H9 (cell line): ENCODE measurements at regions not wholly inside any gene's neighbourhood (a gene's known extent, or its start where the extent isn't known, plus 50 kb on each side); places are given as distances from the start of the nearest gene placed in this dataset.

Experiments
- DNase-seq: peaks from one replicate; pipeline ENCODE4 v3.0.0-alpha.2; 2017
- H2AFZ ChIP-seq: one replicate; pipeline ENCODE4 v1.6.1; 2013; ENCODE audit warnings: mild to moderate bottlenecking, low read length, control low read depth, moderate library complexity
- H2AK5ac ChIP-seq: 2 replicates; pipeline ENCODE4 v1.6.1; 2013; ENCODE audit warnings: low read length, control low read depth, mixed read lengths; ENCODE audit not compliant: insufficient read length
- H2BK120ac ChIP-seq: one replicate; pipeline ENCODE4 v1.6.1; 2013; ENCODE audit warnings: low read depth, mild to moderate bottlenecking, low read length, control low read depth, inconsistent platforms; ENCODE audit not compliant: poor library complexity, severe bottlenecking
- H2BK12ac ChIP-seq: 2 replicates; pipeline ENCODE4 v1.6.1; 2013; ENCODE audit warnings: low read length, control low read depth, mixed read lengths, low read depth; ENCODE audit not compliant: insufficient read length
- H2BK15ac ChIP-seq: 2 replicates; pipeline ENCODE4 v1.6.1; 2013; ENCODE audit warnings: low read depth, low read length, control low read depth
- H2BK20ac ChIP-seq: one replicate; pipeline ENCODE4 v1.6.1; 2013; ENCODE audit warnings: low read depth, mild to moderate bottlenecking, low read length, control low read depth, inconsistent platforms; ENCODE audit not compliant: poor library complexity, severe bottlenecking
- H2BK5ac ChIP-seq: 2 replicates; pipeline ENCODE4 v1.6.1; 2013; ENCODE audit warnings: low read length, control low read depth, mixed read lengths; ENCODE audit not compliant: insufficient read length
- H3K14ac ChIP-seq: 2 replicates; pipeline ENCODE4 v1.6.1; 2013; ENCODE audit warnings: low read length, control low read depth; ENCODE audit not compliant: insufficient read depth
- H3K18ac ChIP-seq: 2 replicates; pipeline ENCODE4 v1.6.1; 2013; ENCODE audit warnings: low read depth, mild to moderate bottlenecking, mixed read lengths, low read length, control low read depth; ENCODE audit not compliant: insufficient read length
- H3K23ac ChIP-seq: 2 replicates; pipeline ENCODE4 v1.6.1; 2013; ENCODE audit warnings: low read length, control low read depth, mixed read lengths, low read depth; ENCODE audit not compliant: insufficient read length
- H3K23me2 ChIP-seq: 2 replicates; pipeline ENCODE4 v1.6.1; 2013; ENCODE audit warnings: low read depth, mild to moderate bottlenecking, mixed read lengths, low read length, control low read depth; ENCODE audit not compliant: insufficient read length, poor library complexity, severe bottlenecking
- H3K27ac ChIP-seq: 2 replicates; pipeline ENCODE4 v1.5.1; 2013; ENCODE audit warnings: low read length, control low read depth, mixed read lengths, low read depth; ENCODE audit not compliant: insufficient read length
- H3K27me3 ChIP-seq: 2 replicates; pipeline ENCODE4 v1.6.1; 2013; ENCODE audit warnings: low read length, control low read depth, inconsistent platforms; ENCODE audit not compliant: insufficient read depth
- H3K4ac ChIP-seq: 2 replicates; pipeline ENCODE4 v1.6.1; 2013; ENCODE audit warnings: low read depth, mild to moderate bottlenecking, control low read depth, inconsistent platforms, low read length, moderate library complexity
- H3K4me1 ChIP-seq: 2 replicates; pipeline ENCODE4 v1.6.1; 2013; ENCODE audit warnings: low read length, control low read depth, inconsistent platforms; ENCODE audit not compliant: insufficient read depth
- H3K4me2 ChIP-seq: 2 replicates; pipeline ENCODE4 v1.6.1; 2013; ENCODE audit warnings: low read length, control low read depth, mixed read lengths; ENCODE audit not compliant: insufficient read length, insufficient read depth
- H3K56ac ChIP-seq: 2 replicates; pipeline ENCODE4 v1.6.1; 2013; ENCODE audit warnings: low read depth, mild to moderate bottlenecking, mixed read lengths, low read length, control low read depth; ENCODE audit not compliant: insufficient read length
- H3K79me1 ChIP-seq: 2 replicates; pipeline ENCODE4 v1.6.1; 2013; ENCODE audit warnings: low read depth, mild to moderate bottlenecking, moderate library complexity, low read length, control low read depth, inconsistent platforms; ENCODE audit not compliant: insufficient read depth, poor library complexity, severe bottlenecking
- H3K79me2 ChIP-seq: 2 replicates; pipeline ENCODE4 v1.6.1; 2013; ENCODE audit warnings: low read length, control low read depth, inconsistent platforms; ENCODE audit not compliant: insufficient read depth
- H3K9ac ChIP-seq: 2 replicates; pipeline ENCODE4 v1.6.1; 2013; ENCODE audit warnings: low read length, control low read depth, mixed read lengths; ENCODE audit not compliant: insufficient read length; ENCODE audit errors: extremely low read depth
- H3K9me3 ChIP-seq: one replicate; pipeline ENCODE4 v1.6.1; 2013; ENCODE audit warnings: low read depth, low read length, inconsistent platforms; ENCODE audit not compliant: control insufficient read depth
- H3T11ph ChIP-seq: one replicate; pipeline ENCODE4 v1.6.1; 2013; ENCODE audit warnings: mild to moderate bottlenecking, low read length, control low read depth, inconsistent platforms
- H4K20me1 ChIP-seq: one replicate; pipeline ENCODE4 v1.6.1; 2013; ENCODE audit not compliant: control insufficient read depth, insufficient read length, insufficient read depth
- H4K5ac ChIP-seq: 2 replicates; pipeline ENCODE4 v1.6.1; 2013; ENCODE audit warnings: low read depth, mild to moderate bottlenecking, mixed read lengths, low read length, control low read depth; ENCODE audit not compliant: insufficient read length
- H4K8ac ChIP-seq: replicated peaks from 2 replicates; pipeline ENCODE4 v1.6.1; 2013; ENCODE audit warnings: low read length, control low read depth, mixed read lengths, low read depth; ENCODE audit not compliant: insufficient read length
- H4K91ac ChIP-seq: 2 replicates; pipeline ENCODE4 v1.6.1; 2013; ENCODE audit warnings: low read depth, mild to moderate bottlenecking, moderate library complexity, mixed read lengths, low read length, control low read depth; ENCODE audit not compliant: insufficient read length
- H3K27ac Mint-ChIP-seq, 3 experiments: 2 replicates in 2 of 3; 3 replicates in 1 of 3; pipeline ENCODE4 v1.8.0; 2020 to 2021; ENCODE audit warnings: mixed read lengths in 3 of 3, mild to moderate bottlenecking in 1 of 3, moderate library complexity in 1 of 3
- H3K27me3 Mint-ChIP-seq: 2 replicates; pipeline ENCODE4 v1.8.0; 2021; ENCODE audit warnings: low read depth, mild to moderate bottlenecking, moderate library complexity, mixed read lengths
- H3K36me3 Mint-ChIP-seq, 3 experiments: 2 replicates in 2 of 3; 3 replicates in 1 of 3; pipeline ENCODE4 v1.8.0; 2020 to 2021; ENCODE audit warnings: low read depth in 3 of 3, mixed read lengths in 3 of 3; ENCODE audit not compliant: insufficient read depth in 1 of 3
- H3K4me1 Mint-ChIP-seq, 2 experiments: 2 replicates each; pipeline ENCODE4 v1.8.0; 2020; ENCODE audit warnings: mixed read lengths in 2 of 2
- H3K4me3 Mint-ChIP-seq, 2 experiments: 2 replicates in 1 of 2; 3 replicates in 1 of 2; pipeline ENCODE4 v1.8.0; 2020 to 2021; ENCODE audit warnings: mild to moderate bottlenecking in 2 of 2, mixed read lengths in 2 of 2, moderate library complexity in 1 of 2
- H3K9me3 Mint-ChIP-seq, 2 experiments: 2 replicates in 1 of 2; 3 replicates in 1 of 2; pipeline ENCODE4 v1.8.0; 2020; ENCODE audit warnings: mild to moderate bottlenecking in 2 of 2, mixed read lengths in 2 of 2, moderate library complexity in 1 of 2
- CTCF ChIP-seq: fragments of 200-600 bp; sonication (generic); conservative IDR thresholded peaks from 3 replicates; pipeline ENCODE4 v1.8.0; 2021; ENCODE audit warnings: antibody characterized with exemption, mild to moderate bottlenecking
- whole genome bisulfite sequencing: extraction: QIAGEN DNeasy Blood & Tissue Kit; methylation state at CpG from one replicate; pipeline ENCODE4 v1.1.7; 2013; ENCODE audit warnings: missing lambda C conversion rate, low lambda C conversion rate, mixed read lengths; ENCODE audit not compliant: insufficient read length; ENCODE audit errors: extremely low coverage; 5-methylcytosine and 5-hydroxymethylcytosine counted together

- Histone ChIP-seq H4K91ac (no peak overlapping the region), H4K5ac (no peak overlapping the region), H3K9me3 (no peaks in the 10 kb centered on the region), H2BK5ac (no peak overlapping the region), H3K79me1 (no peaks in the 10 kb centered on the region), H3K9ac (no peak overlapping the region), H3K4me1 (no peaks in the 10 kb centered on the region), H2BK20ac (no peak overlapping the region), H2BK15ac (no peak overlapping the region), H3K56ac (no peak overlapping the region), H2AK5ac (no peak overlapping the region), H3K27ac (no peak overlapping the region), H2BK12ac (no peak overlapping the region), H2AFZ (no peak overlapping the region), H3K23ac (no peak overlapping the region), H3K14ac (no peak overlapping the region), H3K27me3 (no peaks in the 10 kb centered on the region), H3K23me2 (no peaks in the 10 kb centered on the region), H4K8ac (no peak overlapping the region), H3K18ac (no peak overlapping the region), H4K20me1 (no peaks in the 10 kb centered on the region), H2BK120ac (no peak overlapping the region), H3T11ph (no peak overlapping the region), H3K79me2 (no peaks in the 10 kb centered on the region), H3K4me2 (no peak overlapping the region), H3K4ac (no peak overlapping the region)
- peaks cover 4% of the 10 kb centered on the region for H3K27me3 Mint-ChIP-seq
- DNase-seq = no peak
- peaks cover 0 to 13% (median 3%) of the 10 kb centered on the region in 3 experiments; a peak in 4 of 7 replicates for H3K36me3 Mint-ChIP-seq
- no CpG with 5 or more reads among the region's 1 CpG for WGBS
- no peaks in the 10 kb centered on the region for H3K4me1 Mint-ChIP-seq
- H3K27ac Mint-ChIP-seq = no peak overlapping the region
- peaks cover 43 to 60% of the 10 kb centered on the region in 2 experiments for H3K9me3 Mint-ChIP-seq
- TF ChIP-seq CTCF = no peak
- H3K4me3 Mint-ChIP-seq = no peak overlapping the region
Measured at GRCh38 chr21:24310788-24311187, 1296.5 kb downstream of the MRPL39 start.
